RWPE2 (cell line): ENCODE measurements at regions not wholly inside any gene's neighbourhood (a gene's known extent, or its start where the extent isn't known, plus 50 kb on each side); places are given as distances from the start of the nearest gene placed in this dataset.

Experiments
- ATAC-seq: fragments of 200-7000 bp; cut with Tn5 transposase; 3 replicates; pipeline ENCODE4 v1.9.1; 2021; ENCODE audit warnings: low read depth
- DNase-seq: peaks from one replicate; pipeline ENCODE4 v3.0.0-alpha.2; 2020; ENCODE audit warnings: low spot score
- H3K27ac ChIP-seq: fragments of 450-650 bp; 2 replicates; pipeline ENCODE4 v1.5.1; 2017; ENCODE audit warnings: mild to moderate bottlenecking; ENCODE audit not compliant: poor library complexity, severe bottlenecking
- H3K27me3 ChIP-seq: fragments of 250-450 bp; sonication (Bioruptor Pico); 2 replicates; pipeline ENCODE4 v1.5.1; 2021; ENCODE audit warnings: mild to moderate bottlenecking, moderate library complexity; ENCODE audit not compliant: insufficient read depth, poor library complexity, severe bottlenecking
- H3K36me3 ChIP-seq: fragments of 250-450 bp; sonication (Bioruptor Pico); 2 replicates; pipeline ENCODE4 v1.5.1; 2020; ENCODE audit warnings: low read depth, mild to moderate bottlenecking, moderate library complexity
- H3K4me1 ChIP-seq: fragments of 250-450 bp; sonication (Bioruptor Pico); 2 replicates; pipeline ENCODE4 v1.5.1; 2021; ENCODE audit warnings: mild to moderate bottlenecking, moderate library complexity; ENCODE audit not compliant: insufficient read depth, poor library complexity, severe bottlenecking
- H3K4me3 ChIP-seq: fragments of 250-450 bp; sonication (Bioruptor Pico); 2 replicates; pipeline ENCODE4 v1.5.1; 2021; ENCODE audit warnings: mild to moderate bottlenecking, moderate library complexity; ENCODE audit not compliant: severe bottlenecking
- H3K9me3 ChIP-seq: fragments of 250-450 bp; sonication (Bioruptor Pico); 2 replicates; pipeline ENCODE4 v1.5.1; 2021; ENCODE audit warnings: mild to moderate bottlenecking, moderate library complexity; ENCODE audit not compliant: severe bottlenecking
- CTCF ChIP-seq: fragments of 450-650 bp; IDR thresholded peaks from one replicate; pipeline ENCODE4 v1.5.1; 2017; ENCODE audit warnings: mild to moderate bottlenecking, moderate library complexity; ENCODE audit not compliant: poor library complexity, severe bottlenecking

GRCh38 chr3:89576417-89576816 is 469.0 kb downstream of the EPHA3 start:
- no peaks in the 10 kb centered on the region for H3K36me3 ChIP-seq
- DNase-seq (no peak), ATAC-seq (no peak)
- H3K4me1 ChIP-seq, result no peaks in the 10 kb centered on the region
- H3K27me3 ChIP-seq, result no peaks in the 10 kb centered on the region
- no peak for TF ChIP-seq CTCF
- no peak overlapping the region for H3K4me3 ChIP-seq
- no peaks in the 10 kb centered on the region for H3K9me3 ChIP-seq
- no peak overlapping the region for H3K27ac ChIP-seq

GRCh38 chr3:89577637-89578530 is 470.5 kb downstream of the EPHA3 start:
- Histone ChIP-seq H3K4me1 (no peaks in the 10 kb centered on the region), H3K27ac (no peak overlapping the region), H3K9me3 (no peaks in the 10 kb centered on the region), H3K4me3 (no peak overlapping the region), H3K27me3 (no peaks in the 10 kb centered on the region), H3K36me3 (no peaks in the 10 kb centered on the region)
- no peak for DNase-seq
- no peak for TF ChIP-seq CTCF
- no peak for ATAC-seq

GRCh38 chr3:89580859-89581258 is 473.4 kb downstream of the EPHA3 start:
- Histone ChIP-seq H3K27ac (no peak overlapping the region), H3K36me3 (no peaks in the 10 kb centered on the region), H3K4me3 (no peak overlapping the region), H3K4me1 (no peaks in the 10 kb centered on the region), H3K9me3 (no peaks in the 10 kb centered on the region), H3K27me3 (no peaks in the 10 kb centered on the region)
- ATAC-seq (no peak), DNase-seq (no peak)
- no peak for TF ChIP-seq CTCF

- no peak for ATAC-seq
- Histone ChIP-seq H3K36me3 (no peaks in the 10 kb centered on the region), H3K27ac (no peak overlapping the region), H3K4me3 (no peak overlapping the region), H3K9me3 (no peaks in the 10 kb centered on the region), H3K4me1 (no peaks in the 10 kb centered on the region), H3K27me3 (no peaks in the 10 kb centered on the region)
- TF ChIP-seq CTCF, result no peak
- DNase-seq, result no peak
Measured at GRCh38 chr3:89584398-89584797, 477.0 kb downstream of the EPHA3 start.

- Histone ChIP-seq H3K4me1 (no peaks in the 10 kb centered on the region), H3K27ac (no peak overlapping the region), H3K4me3 (no peak overlapping the region), H3K36me3 (no peaks in the 10 kb centered on the region), H3K27me3 (no peaks in the 10 kb centered on the region), H3K9me3 (no peaks in the 10 kb centered on the region)
- ATAC-seq (no peak), DNase-seq (no peak)
- no peak for TF ChIP-seq CTCF
Measured at GRCh38 chr3:89586256-89586655, 478.8 kb downstream of the EPHA3 start.
